Limb (tissue), 2 donors: ENCODE measurements at regions not wholly inside any gene's neighbourhood (a gene's known extent, or its start where the extent isn't known, plus 50 kb on each side); places are given as distances from the start of the nearest gene placed in this dataset.

Source experiments
- DNase-seq, 2 donors: peaks; one replicate each; pipeline ENCODE4 v3.0.0-alpha.2; 2016; ENCODE audit errors: extremely low spot score in 2 of 2

GRCh38 chr18:38010971-38011857 is 445.6 kb upstream of the CELF4 start:
- no peak for DNase-seq

GRCh38 chr18:38010037-38010436 is 444.4 kb upstream of the CELF4 start:
- DNase-seq: no peak

GRCh38 chr18:38009320-38009719 is 443.7 kb upstream of the CELF4 start:
- no peak for DNase-seq

GRCh38 chr18:38007676-38008330 is 442.2 kb upstream of the CELF4 start:
- DNase-seq: no peak

- DNase-seq: no peak
These were observed 441.4 kb upstream of the CELF4 start for GRCh38 chr18:38007026-38007425.

GRCh38 chr18:38006541-38006940 is 440.9 kb upstream of the CELF4 start:
- DNase-seq: no peak

- no peak for DNase-seq
These were observed 432.1 kb upstream of the CELF4 start for GRCh38 chr18:37997695-37998094.

- DNase-seq: no peak
These were observed 422.3 kb upstream of the CELF4 start for GRCh38 chr18:37987901-37988300.

- no peak for DNase-seq
These were observed 421.1 kb upstream of the CELF4 start for GRCh38 chr18:37986665-37987064.

- DNase-seq: no peak
These were observed 419.5 kb upstream of the CELF4 start for GRCh38 chr18:37985126-37985525.

GRCh38 chr18:37980556-37980955 is 415.0 kb upstream of the CELF4 start:
- DNase-seq: no peak

- DNase-seq: no peak
These were observed 409.8 kb upstream of the CELF4 start for GRCh38 chr18:37975446-37975845.

GRCh38 chr18:37967261-37967660 is 401.7 kb upstream of the CELF4 start:
- no peak for DNase-seq

- no peak for DNase-seq
These were observed 400.0 kb upstream of the CELF4 start for GRCh38 chr18:37965572-37965970.

GRCh38 chr18:37964885-37965571 is 399.4 kb upstream of the CELF4 start:
- DNase-seq: no peak

GRCh38 chr18:37963837-37964236 is 398.2 kb upstream of the CELF4 start:
- DNase-seq: no peak

GRCh38 chr18:37962316-37962966 is 396.8 kb upstream of the CELF4 start:
- DNase-seq: no peak

- DNase-seq: no peak
These were observed 392.9 kb upstream of the CELF4 start for GRCh38 chr18:37958499-37958898.

- no peak for DNase-seq
These were observed 391.3 kb upstream of the CELF4 start for GRCh38 chr18:37956902-37957301.

GRCh38 chr18:37956020-37956419 is 390.4 kb upstream of the CELF4 start:
- DNase-seq: no peak

GRCh38 chr18:37955201-37955600 is 389.6 kb upstream of the CELF4 start:
- no peak for DNase-seq

GRCh38 chr18:37953876-37954275 is 388.3 kb upstream of the CELF4 start:
- DNase-seq: no peak
